HG03064 (cell line): ENCODE measurements at regions not wholly inside any gene's neighbourhood (a gene's known extent, or its start where the extent isn't known, plus 50 kb on each side); places are given as distances from the start of the nearest gene placed in this dataset.
"Not testable (repeated sequence)": the region's sequence is repeated elsewhere in the genome, so short reads cannot be mapped to it uniquely, and the experiment has no call there.

Experiments
- ATAC-seq: cut with Tn5 transposase; IDR thresholded peaks from one replicate; pipeline ENCODE4 v1.9.1; 2021; ENCODE audit warnings: low read depth; ENCODE audit not compliant: unreplicated experiment

DNA sequence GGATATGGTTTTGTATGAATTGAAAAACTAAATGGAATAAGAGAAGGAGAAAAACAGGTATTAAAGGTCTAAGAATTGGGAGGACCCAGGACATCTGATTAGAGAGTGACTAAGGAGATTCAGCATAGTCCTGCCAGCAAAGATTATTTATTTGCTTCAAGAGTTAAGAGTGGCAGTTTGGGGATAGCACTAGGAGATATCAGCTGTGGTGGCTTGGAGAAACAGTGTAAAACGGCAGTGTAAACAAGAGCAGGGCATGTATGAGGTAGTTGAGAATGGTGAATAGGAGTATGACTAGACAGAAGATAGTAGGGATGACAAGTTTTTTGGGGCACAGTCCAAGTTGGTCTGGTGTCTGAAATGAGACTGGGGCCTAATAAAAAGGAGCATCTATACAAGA lies 730.3 kb downstream of the TRHDE start:
- ATAC-seq, result not testable (repeated sequence)

DNA sequence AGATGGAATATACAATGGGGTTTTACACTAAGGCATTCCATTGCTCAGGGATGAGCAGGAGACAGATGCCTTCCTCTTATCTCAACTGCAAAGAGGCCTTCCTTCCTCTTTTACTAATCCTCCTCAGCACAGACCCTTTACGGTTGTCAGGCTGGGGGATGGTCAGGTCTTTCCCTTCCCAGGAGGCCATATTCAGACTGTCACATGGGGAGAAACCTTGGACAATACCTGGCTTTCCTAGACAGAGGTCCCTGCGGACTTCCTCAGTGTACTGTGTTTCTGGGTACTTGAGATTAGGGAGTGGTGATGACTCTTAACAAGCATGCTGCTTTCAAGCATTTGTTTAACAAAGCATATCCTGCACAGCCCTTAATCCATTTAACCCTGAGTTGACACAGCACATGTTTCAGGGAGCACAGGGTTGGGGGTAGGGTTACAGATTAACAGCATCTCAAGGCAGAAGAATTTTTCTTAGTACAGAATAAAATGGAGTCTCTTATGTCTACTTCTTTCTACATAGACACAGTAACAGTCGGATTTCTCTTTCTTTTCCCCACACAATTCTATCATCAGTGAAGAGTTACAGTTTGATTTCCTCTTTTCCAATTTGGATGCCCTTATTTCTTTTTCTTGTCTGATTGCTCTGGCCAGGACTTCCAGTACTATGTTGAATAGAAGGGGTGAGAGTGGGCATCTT lies 737.1 kb downstream of the TRHDE start:
- ATAC-seq, result not testable (repeated sequence)

- no peak for ATAC-seq
Observed at GRCh38 chr12:73017981-73018380, 745.8 kb downstream of the TRHDE start.

DNA sequence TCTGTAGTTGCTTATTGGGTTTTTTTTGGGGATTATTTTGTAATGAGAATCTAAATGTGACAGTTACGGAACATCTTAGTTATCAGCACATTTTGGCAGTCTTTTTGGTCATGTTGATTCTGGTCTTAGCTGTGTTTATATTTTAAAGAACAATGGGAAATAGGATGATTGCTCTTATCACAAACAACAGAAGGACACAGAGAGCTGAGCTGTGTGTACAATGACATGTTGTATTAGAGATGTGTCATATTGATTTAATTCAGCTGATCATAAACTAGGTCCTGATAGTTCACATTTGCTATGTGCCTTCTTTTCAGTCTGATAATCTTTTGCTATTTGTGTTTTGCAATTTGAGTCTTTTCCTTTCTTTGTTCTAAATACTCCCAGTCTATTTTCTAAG lies 781.7 kb downstream of the TRHDE start:
- ATAC-seq, result no peak

DNA sequence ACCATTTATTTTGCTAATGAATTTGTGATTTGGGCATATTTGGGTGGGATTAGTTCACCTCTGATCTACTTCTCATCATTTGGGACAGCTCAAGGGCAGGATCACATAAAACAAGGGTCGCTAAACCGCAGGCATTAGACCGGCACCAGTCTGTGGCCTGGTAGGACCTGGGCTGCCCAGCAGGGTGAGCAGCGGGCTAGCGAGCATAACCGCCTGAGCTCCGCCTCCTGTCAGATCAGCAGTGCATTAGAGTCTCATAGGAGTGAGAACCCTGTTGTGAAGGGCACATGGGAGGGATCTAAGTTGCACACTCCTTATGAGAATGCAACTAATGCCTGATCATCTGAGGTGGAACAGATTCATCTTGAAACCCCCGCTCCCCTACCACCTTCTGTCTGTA lies 785.3 kb downstream of the TRHDE start:
- ATAC-seq, result no peak

DNA sequence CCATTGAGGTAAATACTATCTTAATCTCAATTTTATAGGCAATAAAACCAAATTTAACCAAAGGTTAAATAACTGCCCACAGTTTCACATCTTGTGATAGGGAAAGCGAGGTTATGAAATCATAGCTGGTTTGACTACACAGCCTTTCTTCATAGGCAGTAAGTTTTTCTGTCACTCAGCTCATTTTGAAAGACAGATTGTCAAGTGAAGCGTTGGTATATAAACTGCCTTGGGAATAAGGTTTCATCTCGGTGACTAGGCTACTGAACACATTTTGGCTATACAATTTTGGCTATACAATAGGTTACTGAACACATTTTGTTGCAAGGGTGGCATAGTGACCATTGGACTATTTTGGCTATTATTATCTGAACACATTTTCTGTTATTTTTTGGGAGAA lies 793.7 kb downstream of the TRHDE start:
- no peak for ATAC-seq

DNA sequence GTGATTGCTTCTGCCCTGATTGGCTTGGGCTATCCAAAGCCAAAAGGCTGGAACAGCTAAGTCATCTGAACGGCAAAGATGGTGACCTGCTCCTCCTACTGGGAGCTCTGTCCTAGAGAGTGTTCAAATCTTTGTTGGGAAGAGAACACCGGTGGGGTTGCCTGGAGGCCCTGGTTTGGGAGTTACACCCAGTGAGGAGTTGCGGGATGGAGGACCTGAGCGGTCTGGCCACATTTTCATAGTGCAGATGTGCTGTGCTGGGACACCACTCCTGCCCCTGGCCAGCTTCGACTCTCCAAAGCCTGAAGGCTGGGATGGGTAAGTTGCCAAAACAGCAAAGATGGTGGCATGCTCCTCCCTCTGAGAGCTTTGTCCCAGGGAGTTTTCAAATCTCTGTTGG lies 795.4 kb downstream of the TRHDE start:
- no peak for ATAC-seq

DNA sequence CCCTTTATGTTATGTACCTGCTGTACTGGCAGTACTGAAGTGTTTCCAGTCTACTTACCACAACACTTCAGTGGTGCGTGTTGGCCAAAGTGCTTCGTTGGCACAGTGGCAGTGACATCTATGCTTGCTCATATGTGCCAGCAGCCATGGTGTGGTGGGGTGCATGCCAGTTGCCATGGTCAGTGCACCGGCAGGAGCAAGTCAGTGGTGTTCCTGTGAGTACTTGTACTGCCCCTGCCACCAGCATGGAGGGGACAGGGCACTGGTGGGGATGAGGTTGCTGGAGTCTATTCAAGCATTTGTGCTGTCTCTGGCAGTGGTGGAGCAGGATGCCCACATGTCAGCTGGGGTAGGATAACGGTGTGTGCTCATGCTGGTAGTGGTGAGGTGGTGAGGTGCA lies 800.0 kb downstream of the TRHDE start:
- no peak for ATAC-seq

DNA sequence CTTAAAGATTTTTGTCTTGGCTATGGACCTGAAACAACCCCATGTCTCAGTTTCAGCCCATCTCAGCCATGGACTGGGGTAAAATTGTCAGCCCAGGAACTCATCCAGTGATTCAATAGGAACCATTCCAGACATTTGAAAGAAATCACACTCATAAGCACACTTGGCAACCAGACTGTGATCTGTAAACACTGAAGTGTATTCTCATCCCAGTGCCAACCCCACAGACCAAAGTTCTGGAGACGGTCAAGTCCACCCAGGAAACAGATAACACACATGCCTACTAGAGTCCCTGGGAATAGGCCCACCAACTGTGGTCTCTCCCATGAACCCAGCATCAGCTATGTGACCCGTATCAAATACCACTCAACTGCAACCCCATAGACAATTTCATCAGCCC lies 804.6 kb downstream of the TRHDE start:
- ATAC-seq, result no peak

- ATAC-seq, result no peak
Observed at GRCh38 chr12:73083736-73084135, 811.6 kb downstream of the TRHDE start.

DNA sequence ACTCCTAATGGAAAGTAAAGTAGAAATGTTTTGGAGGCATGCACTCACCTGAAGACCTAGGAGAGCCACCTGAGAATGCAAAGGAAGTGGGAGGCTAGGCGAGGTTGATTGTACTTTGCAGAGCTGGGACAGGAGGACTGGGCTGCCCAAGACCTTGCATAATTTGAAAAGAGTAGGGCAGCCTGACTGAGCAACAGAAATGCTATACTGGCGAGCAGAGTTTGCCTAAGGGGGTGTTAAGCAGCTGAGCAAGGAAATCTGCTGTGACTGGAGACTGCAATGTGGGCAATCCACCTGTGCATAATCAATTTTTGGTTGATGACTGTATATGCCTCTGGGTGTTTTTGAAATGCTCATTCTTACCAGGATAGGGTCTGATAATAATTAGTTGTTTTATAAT lies 834.1 kb downstream of the TRHDE start:
- ATAC-seq, result no peak

- ATAC-seq, result no peak
Observed at GRCh38 chr12:73106896-73107295, 834.7 kb downstream of the TRHDE start.

- ATAC-seq, result no peak
Observed at GRCh38 chr12:73110816-73111215, 838.6 kb downstream of the TRHDE start.

- no peak for ATAC-seq
Observed at GRCh38 chr12:73112035-73112816, 840.1 kb downstream of the TRHDE start.

DNA sequence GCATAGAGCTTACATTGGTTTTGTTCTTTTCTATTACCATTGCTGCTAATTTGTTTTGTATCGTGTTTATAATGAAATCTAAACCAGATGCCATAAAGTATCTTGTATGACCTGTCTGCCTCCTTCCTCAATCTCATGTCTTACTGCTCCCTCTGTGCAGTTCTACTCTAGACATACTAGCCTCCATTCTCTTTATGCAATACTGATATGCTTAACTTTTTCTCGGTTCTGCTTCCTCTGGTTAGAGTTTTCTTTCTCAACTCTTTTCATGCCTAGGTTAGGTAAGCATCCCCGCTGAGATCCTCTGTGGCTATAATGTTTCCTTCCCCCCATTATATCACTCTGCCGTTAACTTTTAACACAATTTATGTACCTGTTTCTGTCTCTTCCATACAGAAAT lies 852.3 kb downstream of the TRHDE start:
- no peak for ATAC-seq

DNA sequence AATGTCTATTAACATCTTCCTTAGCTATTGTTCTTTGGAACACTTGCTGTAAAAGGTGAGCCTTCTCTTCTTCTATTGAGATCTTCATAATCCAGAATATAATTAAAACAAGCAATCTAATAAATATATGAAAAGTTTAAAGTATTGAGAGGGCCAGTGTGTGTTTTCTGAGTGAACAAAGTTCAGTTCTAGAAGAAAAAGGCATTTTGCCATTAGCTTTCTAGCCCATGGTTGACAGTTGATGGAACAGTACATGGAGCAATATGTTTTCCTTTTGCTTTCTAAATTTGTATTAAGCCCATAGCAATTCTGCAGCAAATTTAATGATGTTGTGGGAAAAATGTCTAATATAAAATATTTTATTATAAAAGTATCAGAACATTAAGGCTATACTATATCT lies 853.0 kb downstream of the TRHDE start:
- ATAC-seq, result no peak

GRCh38 chr12:73136386-73136785 lies 864.2 kb downstream of the TRHDE start:
- no peak for ATAC-seq

DNA sequence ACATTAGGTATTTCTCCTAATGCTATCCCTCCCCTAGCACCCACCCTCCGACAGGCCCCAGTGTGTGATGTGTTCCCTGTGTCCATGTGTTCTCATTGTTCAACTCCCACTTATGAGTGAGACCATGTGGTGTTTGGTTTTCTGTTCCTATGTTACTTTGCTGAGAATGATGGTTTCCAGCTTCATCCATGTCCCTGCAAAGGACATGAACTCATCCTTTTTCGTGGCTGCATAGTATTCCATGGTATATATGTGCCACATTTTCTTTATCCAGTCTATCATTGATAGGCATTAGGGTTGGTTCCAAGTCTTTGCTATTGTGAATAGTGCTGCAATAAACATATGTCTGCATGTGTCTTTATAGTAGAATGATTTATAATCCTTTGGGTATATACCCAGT lies 867.5 kb downstream of the TRHDE start:
- not testable (repeated sequence) for ATAC-seq

DNA sequence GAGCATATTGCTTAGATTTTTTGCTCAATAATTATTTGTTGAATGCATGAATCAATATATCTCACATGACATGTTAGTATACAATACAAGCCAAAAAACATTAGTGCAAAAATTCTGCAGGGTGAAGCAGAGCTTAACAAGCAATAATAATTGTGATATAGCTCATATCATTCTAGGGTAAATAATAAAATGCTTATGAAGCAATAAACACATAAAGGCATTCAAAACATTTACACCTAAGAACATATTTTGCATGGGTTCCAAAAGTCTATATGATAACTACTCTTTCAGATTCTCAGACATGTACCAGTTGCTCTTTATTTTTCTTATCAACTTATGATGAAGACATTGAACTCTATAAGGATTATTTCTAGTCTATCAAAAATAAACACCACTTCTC lies 886.2 kb downstream of the TRHDE start:
- ATAC-seq, result no peak

DNA sequence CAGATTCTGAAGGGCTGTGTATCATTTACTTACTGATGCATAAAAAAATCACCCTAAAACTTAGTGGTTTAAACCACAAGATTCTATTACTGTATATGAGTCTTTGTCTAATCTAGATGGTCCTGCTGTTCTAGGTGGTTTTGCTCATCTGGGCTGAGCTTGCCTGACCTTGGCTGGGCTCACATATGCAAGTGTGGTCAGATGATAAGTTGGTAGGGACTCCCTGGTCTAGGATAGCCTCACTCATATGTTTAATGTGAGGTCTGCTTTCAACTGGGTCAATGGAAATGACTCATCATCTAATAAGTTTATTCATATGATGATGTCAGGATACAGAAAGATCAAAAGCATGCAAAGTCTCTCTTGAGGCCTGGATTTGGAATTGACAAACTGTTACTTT lies 887.8 kb downstream of the TRHDE start:
- ATAC-seq, result no peak

GRCh38 chr12:73161970-73162369 lies 889.8 kb downstream of the TRHDE start:
- ATAC-seq, result no peak

GRCh38 chr12:73180734-73181133 lies 908.6 kb downstream of the TRHDE start:
- ATAC-seq, result no peak
